HepG2 (cell line): ENCODE measurements at regions not wholly inside any gene's neighbourhood (a gene's known extent, or its start where the extent isn't known, plus 50 kb on each side); places are given as distances from the start of the nearest gene placed in this dataset.

Source experiments
- CBFB ChIP-seq: sonication (generic); formaldehyde crosslinking; IDR thresholded peaks from 2 replicates; pipeline ENCODE4 v1.4.0; 2020; ENCODE audit warnings: missing genetic modification reagents
- NR2F1 ChIP-seq, 2 experiments: fragments of 450-650 bp in 1 of 2; formaldehyde crosslinking in 1 of 2; IDR thresholded peaks; 2 replicates each; pipeline versions ENCODE4 v1.5.0 to v1.6.1; 2016 to 2020; ENCODE audit warnings: mild to moderate bottlenecking in 1 of 2, missing compliant biosample characterization in 1 of 2, missing genetic modification reagents in 1 of 2, moderate library complexity in 1 of 2
- POLR2AphosphoS2 ChIP-seq: IDR thresholded peaks from 2 replicates; pipeline ENCODE4 v1.6.1; 2011; ENCODE audit warnings: low read depth, low read length, improper control_type of control experiment
- RELA ChIP-seq: sonication (generic); formaldehyde crosslinking; IDR thresholded peaks from 2 replicates; pipeline ENCODE4 v1.4.0; 2020; ENCODE audit warnings: missing genetic modification reagents
- SKIL ChIP-seq: sonication (generic); formaldehyde crosslinking; IDR thresholded peaks from 2 replicates; pipeline ENCODE4 v1.8.0; 2022; ENCODE audit warnings: missing genetic modification reagents, mild to moderate bottlenecking, moderate library complexity, borderline replicate concordance
- TAF15 ChIP-seq: fragments of 200-400 bp; formaldehyde crosslinking; IDR thresholded peaks from one replicate; pipeline ENCODE4 v1.6.1; 2018; ENCODE audit warnings: mild to moderate bottlenecking, low read depth, low read length; ENCODE audit not compliant: poor library complexity, severe bottlenecking
- THRA ChIP-seq: sonication (generic); formaldehyde crosslinking; IDR thresholded peaks from 2 replicates; pipeline ENCODE4 v1.4.0; 2020; ENCODE audit warnings: missing genetic modification reagents, borderline replicate concordance
- ZZZ3 ChIP-seq: sonication (generic); formaldehyde crosslinking; IDR thresholded peaks from 2 replicates; pipeline ENCODE4 v1.4.0; 2020; ENCODE audit warnings: missing genetic modification reagents, mild to moderate bottlenecking, borderline replicate concordance

GRCh38 chr1:87180682-87181081, 148.0 kb upstream of the LMO4 start:
- TF ChIP-seq CBFB (CRISPR knock-in tag) (no peak), RELA (CRISPR knock-in tag) (no peak), ZZZ3 (no peak), SKIL (CRISPR knock-in tag) (no peak), THRA (CRISPR knock-in tag) (no peak), NR2F1 (CRISPR knock-in tag; IDR thresholded peaks at IDR 0.05) (no peak), TAF15 (no peak), POLR2AphosphoS2 (no peak)
